Chondrocyte (in vitro differentiated cells): ENCODE measurements at regions not wholly inside any gene's neighbourhood (a gene's known extent, or its start where the extent isn't known, plus 50 kb on each side); places are given as distances from the start of the nearest gene placed in this dataset.

Source experiments
- DNase-seq: peaks from one replicate; pipeline ENCODE4 v3.0.0; 2021; ENCODE audit warnings: mixed read lengths, low spot score
- H3K27ac Mint-ChIP-seq: one replicate; pipeline ENCODE4 v1.8.0; 2021; ENCODE audit warnings: mild to moderate bottlenecking, moderate library complexity, mixed read lengths; ENCODE audit not compliant: unreplicated experiment
- H3K27me3 Mint-ChIP-seq: 2 replicates; pipeline ENCODE4 v1.8.0; 2021; ENCODE audit warnings: low read depth, mixed read lengths
- H3K36me3 Mint-ChIP-seq: 2 replicates; pipeline ENCODE4 v1.8.0; 2021; ENCODE audit warnings: low read depth, mixed read lengths
- H3K4me1 Mint-ChIP-seq: 2 replicates; pipeline ENCODE4 v1.8.0; 2021; ENCODE audit warnings: low read depth, mild to moderate bottlenecking, mixed read lengths
- H3K4me3 Mint-ChIP-seq: one replicate; pipeline ENCODE4 v1.8.0; 2021; ENCODE audit warnings: mild to moderate bottlenecking, moderate library complexity, mixed read lengths; ENCODE audit not compliant: unreplicated experiment
- H3K9me3 Mint-ChIP-seq: 2 replicates; pipeline ENCODE4 v1.8.0; 2021; ENCODE audit warnings: low read depth, mixed read lengths
- TF ChIP-seq, protein P1 (sequence below): fragments of 200-600 bp; sonication (generic); IDR thresholded peaks from 2 replicates; pipeline ENCODE4 v1.5.0; 2021; ENCODE audit warnings: antibody characterized with exemption, mild to moderate bottlenecking, moderate library complexity

DNA sequence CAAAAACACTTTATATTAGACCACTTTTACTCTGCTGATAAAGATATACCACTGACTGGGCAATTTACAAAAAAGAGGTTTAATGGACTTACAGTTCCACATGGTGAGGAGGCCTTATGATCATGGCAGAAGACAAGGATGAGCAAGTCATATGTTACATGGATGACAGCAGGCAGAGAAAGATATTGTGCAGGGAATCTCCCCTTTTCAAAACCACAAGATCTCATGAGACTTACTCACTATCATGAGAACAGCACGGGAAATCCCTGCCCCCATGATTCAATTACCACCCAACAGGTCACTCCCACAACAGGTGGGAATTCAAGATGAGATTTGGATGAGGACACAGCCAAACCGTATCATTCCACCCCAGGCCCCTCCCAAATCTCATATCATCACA lies 1383.8 kb upstream of the MAP3K7 start:
- Mint-ChIP-seq H3K9me3 (peaks cover 29% of the 10 kb centered on the region), H3K27ac (no peak overlapping the region), H3K4me3 (no peak overlapping the region), H3K4me1 (no peaks in the 10 kb centered on the region), H3K36me3 (peaks cover 3% of the 10 kb centered on the region), H3K27me3 (no peaks in the 10 kb centered on the region)
- no peak for DNase-seq
- TF ChIP-seq, protein P1, sequence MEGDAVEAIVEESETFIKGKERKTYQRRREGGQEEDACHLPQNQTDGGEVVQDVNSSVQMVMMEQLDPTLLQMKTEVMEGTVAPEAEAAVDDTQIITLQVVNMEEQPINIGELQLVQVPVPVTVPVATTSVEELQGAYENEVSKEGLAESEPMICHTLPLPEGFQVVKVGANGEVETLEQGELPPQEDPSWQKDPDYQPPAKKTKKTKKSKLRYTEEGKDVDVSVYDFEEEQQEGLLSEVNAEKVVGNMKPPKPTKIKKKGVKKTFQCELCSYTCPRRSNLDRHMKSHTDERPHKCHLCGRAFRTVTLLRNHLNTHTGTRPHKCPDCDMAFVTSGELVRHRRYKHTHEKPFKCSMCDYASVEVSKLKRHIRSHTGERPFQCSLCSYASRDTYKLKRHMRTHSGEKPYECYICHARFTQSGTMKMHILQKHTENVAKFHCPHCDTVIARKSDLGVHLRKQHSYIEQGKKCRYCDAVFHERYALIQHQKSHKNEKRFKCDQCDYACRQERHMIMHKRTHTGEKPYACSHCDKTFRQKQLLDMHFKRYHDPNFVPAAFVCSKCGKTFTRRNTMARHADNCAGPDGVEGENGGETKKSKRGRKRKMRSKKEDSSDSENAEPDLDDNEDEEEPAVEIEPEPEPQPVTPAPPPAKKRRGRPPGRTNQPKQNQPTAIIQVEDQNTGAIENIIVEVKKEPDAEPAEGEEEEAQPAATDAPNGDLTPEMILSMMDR: no peak

DNA sequence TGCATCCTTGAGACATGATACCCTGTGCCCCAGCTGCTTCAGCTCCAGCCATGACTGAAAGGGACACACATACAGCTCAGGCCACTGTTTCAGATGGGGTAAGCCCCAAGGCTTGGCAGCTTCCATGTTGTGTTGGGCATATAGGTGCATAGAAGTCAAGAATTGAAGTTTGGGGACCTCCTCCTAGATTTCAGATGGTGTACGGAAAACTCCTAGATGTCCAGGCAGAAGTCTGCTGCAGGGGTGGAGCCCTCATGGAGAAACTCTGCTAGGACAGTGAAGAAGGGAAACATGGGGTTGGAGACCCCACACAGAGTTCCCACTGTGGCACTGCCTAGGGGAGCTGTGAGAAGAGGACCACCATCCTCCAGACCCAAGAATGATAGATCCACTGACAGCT lies 1379.0 kb upstream of the MAP3K7 start:
- no peaks in the 10 kb centered on the region for H3K4me1 Mint-ChIP-seq
- no peak overlapping the region for H3K4me3 Mint-ChIP-seq
- TF ChIP-seq, protein P1: no peak
- H3K27me3 Mint-ChIP-seq: no peaks in the 10 kb centered on the region
- no peaks in the 10 kb centered on the region for H3K36me3 Mint-ChIP-seq
- H3K27ac Mint-ChIP-seq: no peak overlapping the region
- H3K9me3 Mint-ChIP-seq: peaks cover 26% of the 10 kb centered on the region
- no peak for DNase-seq

DNA sequence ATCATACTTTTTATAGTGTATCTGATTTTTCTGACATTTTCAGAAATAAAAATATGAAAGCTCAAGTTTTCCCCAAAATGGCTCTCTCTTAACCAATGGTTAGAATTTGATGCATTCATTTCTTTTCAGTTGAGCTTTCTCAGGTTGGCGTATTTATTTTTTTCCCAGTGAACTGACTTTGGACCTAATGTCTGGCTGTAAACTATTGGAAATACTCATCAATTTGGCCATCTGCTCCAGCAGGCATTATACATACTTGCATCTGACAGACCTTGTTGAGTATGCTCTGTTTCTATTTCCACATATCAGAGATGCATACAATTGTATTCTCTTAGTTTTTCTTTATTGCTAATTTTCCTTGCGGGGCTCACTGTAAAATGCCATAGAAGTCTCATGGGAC lies 1374.8 kb upstream of the MAP3K7 start:
- Mint-ChIP-seq H3K4me1 (no peaks in the 10 kb centered on the region), H3K36me3 (no peaks in the 10 kb centered on the region), H3K4me3 (no peak overlapping the region), H3K9me3 (peaks cover 31% of the 10 kb centered on the region), H3K27ac (no peak overlapping the region), H3K27me3 (no peaks in the 10 kb centered on the region)
- TF ChIP-seq, protein P1: no peak
- no peak for DNase-seq

DNA sequence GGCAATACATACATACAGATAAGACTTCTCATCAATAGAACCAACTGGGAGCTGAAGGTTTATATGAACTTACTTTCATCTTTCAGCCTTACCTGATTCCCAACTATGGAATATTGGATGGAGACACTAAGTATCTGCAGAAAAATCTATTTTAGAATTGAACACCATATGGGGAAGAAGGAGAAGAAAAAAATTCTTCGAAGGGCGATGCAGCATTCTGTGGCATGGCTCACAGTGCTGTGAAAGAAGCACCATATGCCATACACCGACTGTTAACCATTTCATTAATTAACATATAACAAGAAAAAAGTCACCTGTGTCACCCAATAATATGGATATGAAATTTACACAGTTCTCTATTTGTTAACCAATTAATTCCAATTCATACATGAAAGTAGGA lies 1374.4 kb upstream of the MAP3K7 start:
- peaks cover 27% of the 10 kb centered on the region for H3K9me3 Mint-ChIP-seq

DNA sequence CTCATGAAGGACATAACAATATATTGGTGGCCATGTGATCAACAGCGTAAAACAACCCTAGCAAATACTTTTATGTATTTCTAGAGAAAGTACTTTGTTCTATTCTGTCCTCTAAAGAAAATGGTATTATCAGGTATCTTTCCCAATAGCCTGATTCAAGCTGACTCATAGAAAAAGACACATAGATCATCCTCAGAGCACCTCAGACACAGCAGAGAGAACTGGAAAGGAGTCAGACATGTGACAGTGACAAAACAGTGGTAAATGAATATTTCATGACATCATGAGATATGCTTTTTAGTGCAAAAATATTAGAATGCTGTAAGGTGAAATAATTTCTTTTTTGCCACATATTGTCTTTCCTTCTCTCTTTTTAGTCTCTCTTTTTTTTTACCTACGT lies 1355.0 kb upstream of the MAP3K7 start:
- Mint-ChIP-seq H3K4me1 (no peaks in the 10 kb centered on the region), H3K4me3 (no peak overlapping the region), H3K27ac (no peak overlapping the region), H3K36me3 (peaks cover 2% of the 10 kb centered on the region), H3K9me3 (peaks cover 10% of the 10 kb centered on the region), H3K27me3 (no peaks in the 10 kb centered on the region)
- TF ChIP-seq, protein P1: no peak
- no peak for DNase-seq

More for the DNA sequence above, 1374.4 kb upstream of the MAP3K7 start:
- no peaks in the 10 kb centered on the region for H3K27me3 Mint-ChIP-seq
- no peak overlapping the region for H3K4me3 Mint-ChIP-seq
- no peaks in the 10 kb centered on the region for H3K36me3 Mint-ChIP-seq
- TF ChIP-seq, protein P1: no peak
- no peak for DNase-seq
- H3K27ac Mint-ChIP-seq: no peak overlapping the region
- no peaks in the 10 kb centered on the region for H3K4me1 Mint-ChIP-seq
